ENCODE measurements at regions not wholly inside any gene's neighbourhood (a gene's known extent, or its start where the extent isn't known, plus 50 kb on each side); places are given as distances from the start of the nearest gene placed in this dataset.

GRCh38 chr6:166836785-166837718, 119.3 kb downstream of the RNASET2 start:
- DNase-seq (ENCODE audit: extremely low read depth, low read depth), result no peak
- H3K4me3 ChIP-seq (replicated peaks; ENCODE audit: low read depth, low read length), result no peak overlapping the region
- TF ChIP-seq, protein P1, sequence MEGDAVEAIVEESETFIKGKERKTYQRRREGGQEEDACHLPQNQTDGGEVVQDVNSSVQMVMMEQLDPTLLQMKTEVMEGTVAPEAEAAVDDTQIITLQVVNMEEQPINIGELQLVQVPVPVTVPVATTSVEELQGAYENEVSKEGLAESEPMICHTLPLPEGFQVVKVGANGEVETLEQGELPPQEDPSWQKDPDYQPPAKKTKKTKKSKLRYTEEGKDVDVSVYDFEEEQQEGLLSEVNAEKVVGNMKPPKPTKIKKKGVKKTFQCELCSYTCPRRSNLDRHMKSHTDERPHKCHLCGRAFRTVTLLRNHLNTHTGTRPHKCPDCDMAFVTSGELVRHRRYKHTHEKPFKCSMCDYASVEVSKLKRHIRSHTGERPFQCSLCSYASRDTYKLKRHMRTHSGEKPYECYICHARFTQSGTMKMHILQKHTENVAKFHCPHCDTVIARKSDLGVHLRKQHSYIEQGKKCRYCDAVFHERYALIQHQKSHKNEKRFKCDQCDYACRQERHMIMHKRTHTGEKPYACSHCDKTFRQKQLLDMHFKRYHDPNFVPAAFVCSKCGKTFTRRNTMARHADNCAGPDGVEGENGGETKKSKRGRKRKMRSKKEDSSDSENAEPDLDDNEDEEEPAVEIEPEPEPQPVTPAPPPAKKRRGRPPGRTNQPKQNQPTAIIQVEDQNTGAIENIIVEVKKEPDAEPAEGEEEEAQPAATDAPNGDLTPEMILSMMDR (IDR thresholded peaks at IDR 0.05; ENCODE audit: low read depth, low read length, missing control alignments), result no peak

- DNase-seq (ENCODE audit: extremely low read depth, low read depth), result no peak
- H3K4me3 ChIP-seq (replicated peaks; ENCODE audit: low read depth, low read length), result no peak overlapping the region
- TF ChIP-seq, protein P1 (IDR thresholded peaks at IDR 0.05; ENCODE audit: low read depth, low read length, missing control alignments), result no peak
Measured at GRCh38 chr6:166834049-166834448, 122.3 kb downstream of the RNASET2 start.

- H3K4me3 ChIP-seq (replicated peaks; ENCODE audit: low read depth, low read length), result no peak overlapping the region
- no peak for DNase-seq (ENCODE audit: extremely low read depth, low read depth)
- TF ChIP-seq, protein P1 (IDR thresholded peaks at IDR 0.05; ENCODE audit: low read depth, low read length, missing control alignments), result no peak
Measured at GRCh38 chr6:166830891-166831363, 125.4 kb downstream of the RNASET2 start.

DNA sequence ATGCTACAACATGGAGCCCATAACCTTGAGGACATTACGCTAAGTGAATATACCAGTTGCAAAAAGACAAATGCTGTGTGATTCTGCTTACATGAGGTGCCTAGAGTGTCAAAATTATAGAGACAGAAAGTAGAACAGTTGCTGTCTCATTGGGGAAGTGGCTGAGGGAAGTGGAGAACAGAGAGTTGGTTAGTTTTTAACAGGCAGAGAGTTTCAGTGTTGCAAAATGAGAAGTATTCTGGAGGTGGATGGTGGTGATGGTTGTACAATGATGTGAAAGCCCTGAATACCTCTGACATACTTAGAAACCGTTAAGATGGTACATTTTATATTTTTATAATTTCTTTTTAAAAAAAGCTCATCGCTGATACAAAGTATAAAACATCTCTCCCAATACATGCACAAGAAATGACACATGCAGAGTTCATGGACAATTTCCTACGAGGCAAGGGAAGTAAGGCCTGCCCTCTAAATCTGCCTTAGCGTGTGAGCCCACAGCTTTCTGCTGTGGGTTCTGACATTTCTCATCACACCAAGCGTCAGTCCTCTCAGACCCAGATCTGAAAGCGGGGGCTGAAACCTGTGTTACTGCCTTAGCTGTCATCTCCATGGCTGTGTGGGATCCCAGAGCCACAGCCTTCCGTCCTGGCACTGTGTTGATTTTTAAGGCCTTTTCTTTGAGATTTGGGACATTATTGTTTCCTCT, 126.0 kb downstream of the RNASET2 start:
- H3K4me3 ChIP-seq (replicated peaks; ENCODE audit: low read depth, low read length), result no peak overlapping the region
- TF ChIP-seq, protein P1 (IDR thresholded peaks at IDR 0.05; ENCODE audit: low read depth, low read length, missing control alignments), result no peak
- DNase-seq (ENCODE audit: extremely low read depth, low read depth), result no peak

DNA sequence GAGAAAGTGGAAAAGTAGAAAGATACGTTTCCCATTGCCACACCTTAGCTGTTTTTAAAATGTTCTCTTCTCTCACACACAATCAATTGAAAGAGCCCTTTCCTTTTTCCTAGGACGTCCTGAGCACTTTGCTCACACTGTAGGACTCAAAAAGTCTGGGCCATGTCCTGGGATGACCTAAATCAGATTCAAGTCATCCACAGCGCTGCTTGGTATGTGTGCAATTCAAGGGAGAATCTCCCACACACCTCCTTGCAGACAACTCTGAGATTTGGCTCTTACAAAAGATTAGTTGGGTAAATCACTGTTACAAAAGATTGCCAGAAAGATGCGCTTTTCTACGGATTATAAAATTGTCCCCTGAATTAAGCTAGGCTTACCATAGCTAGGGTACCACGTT, 130.1 kb downstream of the RNASET2 start:
- H3K4me3 ChIP-seq (replicated peaks; ENCODE audit: low read depth, low read length), result no peak overlapping the region
- no peak for DNase-seq (ENCODE audit: extremely low read depth, low read depth)
- TF ChIP-seq, protein P1 (IDR thresholded peaks at IDR 0.05; ENCODE audit: low read depth, low read length, missing control alignments), result no peak

DNA sequence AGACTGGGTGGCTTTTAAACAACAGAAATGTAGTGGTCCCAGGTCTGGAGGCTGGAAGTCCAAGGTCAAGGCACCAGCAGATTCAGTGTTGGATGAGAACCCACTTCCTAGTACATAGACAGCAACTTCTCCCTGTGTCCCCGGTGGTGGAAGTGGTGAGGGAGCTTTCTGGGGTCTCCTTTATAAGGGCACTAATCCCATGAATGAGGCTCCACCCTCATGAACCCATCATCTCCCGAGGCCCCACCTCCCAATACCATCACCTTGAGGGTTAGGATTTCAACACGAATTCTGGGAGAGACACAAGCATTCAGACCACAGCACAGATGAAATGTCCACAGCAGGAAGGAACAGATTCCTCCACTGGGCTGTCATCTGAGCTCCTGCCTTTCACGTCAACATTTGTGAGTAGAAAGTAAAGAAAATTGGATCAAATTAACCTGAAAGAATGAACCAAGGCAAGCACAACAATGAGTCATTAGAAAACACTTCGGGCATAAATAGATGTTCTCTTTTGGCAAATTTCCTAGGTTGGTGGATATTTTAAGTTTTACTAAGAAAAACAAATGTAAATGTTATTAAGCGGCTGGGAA, 130.7 kb downstream of the RNASET2 start:
- DNase-seq (ENCODE audit: extremely low read depth, low read depth), result peak; percentile 25
- TF ChIP-seq, protein P1 (IDR thresholded peaks at IDR 0.05; ENCODE audit: low read depth, low read length, missing control alignments), result no peak
- H3K4me3 ChIP-seq (replicated peaks; ENCODE audit: low read depth, low read length), result no peak overlapping the region
